Neuron (in vitro differentiated cells): ENCODE measurements at regions not wholly inside any gene's neighbourhood (a gene's known extent, or its start where the extent isn't known, plus 50 kb on each side); places are given as distances from the start of the nearest gene placed in this dataset.

Experiments
- H2AFZ ChIP-seq: one replicate; pipeline ENCODE4 v1.6.1; 2013; ENCODE audit warnings: low read depth, mild to moderate bottlenecking, inconsistent platforms, low read length, moderate library complexity
- H3K27me3 ChIP-seq: one replicate; pipeline ENCODE4 v1.6.1; 2013; ENCODE audit warnings: low read length; ENCODE audit not compliant: insufficient read depth
- H3K36me3 ChIP-seq: one replicate; pipeline ENCODE4 v1.6.1; 2013; ENCODE audit warnings: low read length; ENCODE audit not compliant: insufficient read depth
- H3K4me1 ChIP-seq: one replicate; pipeline ENCODE4 v1.6.1; 2013; ENCODE audit warnings: low read length; ENCODE audit not compliant: insufficient read depth
- H3K4me3 ChIP-seq: 2 replicates; pipeline ENCODE4 v1.5.1; 2013; ENCODE audit warnings: mild to moderate bottlenecking, low read length, moderate library complexity
- H3K9me3 ChIP-seq: one replicate; pipeline ENCODE4 v1.6.1; 2013; ENCODE audit warnings: low read length

DNA sequence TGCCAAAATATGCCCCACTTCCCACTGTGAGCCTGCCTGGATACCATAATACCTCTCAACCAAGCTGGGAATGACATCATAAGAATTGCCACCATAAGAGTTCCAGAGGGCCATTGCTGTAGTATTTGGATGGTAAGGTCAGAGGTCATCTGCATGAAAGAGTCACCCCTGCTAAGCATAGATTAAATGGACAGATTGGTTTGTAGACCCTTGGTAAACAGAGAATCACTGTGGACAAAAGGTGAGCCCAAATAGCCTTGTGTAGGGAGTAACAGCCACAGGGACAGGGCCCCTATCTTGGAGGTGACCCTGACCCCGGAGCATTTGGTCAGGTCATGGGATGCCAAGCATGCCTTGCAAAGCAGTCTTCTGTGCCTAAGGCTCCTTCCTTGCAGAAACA is 129.7 kb downstream of the GPAM start:
- no peak overlapping the region for H2AFZ ChIP-seq
- H3K4me1 ChIP-seq = no peaks in the 10 kb centered on the region
- H3K36me3 ChIP-seq = no peaks in the 10 kb centered on the region

DNA sequence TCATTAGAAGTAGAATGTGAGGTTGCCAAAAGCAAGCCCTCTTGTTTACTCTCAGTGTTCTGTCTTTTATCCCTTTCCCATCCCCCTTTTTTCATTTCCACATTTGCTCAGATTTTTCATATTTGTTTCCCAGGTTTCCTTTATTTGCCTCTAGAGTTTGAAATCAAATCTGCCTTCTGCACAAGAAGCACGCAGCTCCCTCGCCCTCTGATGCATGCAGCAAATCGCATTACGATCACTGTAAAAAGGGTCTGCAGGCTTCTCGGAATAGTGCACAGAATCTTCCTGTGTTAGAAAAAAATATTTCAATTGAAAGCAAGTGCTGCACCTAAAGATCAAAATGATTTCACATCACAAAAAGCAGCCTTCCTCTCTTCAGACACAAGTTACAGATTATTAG is 129.0 kb downstream of the GPAM start:
- no peaks in the 10 kb centered on the region for H3K4me1 ChIP-seq
- no peak overlapping the region for H3K4me3 ChIP-seq
- H2AFZ ChIP-seq = no peak overlapping the region
- no peaks in the 10 kb centered on the region for H3K36me3 ChIP-seq
- no peaks in the 10 kb centered on the region for H3K9me3 ChIP-seq
- no peaks in the 10 kb centered on the region for H3K27me3 ChIP-seq

More for the DNA sequence above, 129.7 kb downstream of the GPAM start:
- Histone ChIP-seq H3K9me3 (no peaks in the 10 kb centered on the region), H3K27me3 (no peaks in the 10 kb centered on the region), H3K4me3 (no peak overlapping the region)

DNA sequence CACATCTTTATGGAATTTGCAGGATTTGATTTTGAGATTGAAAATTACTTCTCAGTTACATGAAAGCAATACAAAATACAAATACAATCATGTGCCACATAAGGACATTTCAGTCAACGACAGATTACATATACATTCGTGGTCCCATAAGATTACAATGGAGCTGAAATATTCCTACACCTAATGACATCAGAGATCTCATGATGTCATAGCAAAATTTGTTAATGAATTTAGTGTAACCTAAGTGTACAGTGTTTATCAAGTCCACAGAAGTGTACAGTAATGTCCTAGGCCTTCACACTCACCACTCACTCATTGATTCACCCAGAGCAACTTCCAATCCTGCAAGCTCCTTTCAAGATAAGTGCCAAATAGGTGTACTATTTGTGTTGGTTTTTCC is 126.5 kb downstream of the GPAM start:
- Histone ChIP-seq H2AFZ (no peak overlapping the region), H3K4me1 (no peaks in the 10 kb centered on the region), H3K4me3 (no peak overlapping the region), H3K36me3 (no peaks in the 10 kb centered on the region), H3K27me3 (peaks cover 2% of the 10 kb centered on the region), H3K9me3 (no peaks in the 10 kb centered on the region)

DNA sequence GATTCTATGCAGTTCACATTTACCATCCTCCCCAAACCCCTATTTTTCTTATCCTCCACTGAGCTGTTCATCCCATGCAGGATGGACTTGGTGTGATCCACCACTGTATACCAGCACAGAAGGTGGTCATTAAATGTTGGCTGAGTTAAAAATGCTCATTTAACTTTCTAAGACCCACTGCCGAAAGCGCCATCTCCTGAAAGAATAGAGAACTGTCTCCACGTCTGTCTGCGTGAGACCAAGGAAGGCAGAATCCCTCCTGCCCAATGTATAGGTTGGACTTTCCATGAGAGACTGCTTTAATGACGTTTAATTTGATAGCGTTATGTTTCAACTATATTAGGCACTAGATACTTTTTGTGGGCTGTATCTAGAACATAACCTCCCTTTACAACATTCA is 124.3 kb downstream of the GPAM start:
- Histone ChIP-seq H3K36me3 (no peaks in the 10 kb centered on the region), H3K27me3 (peaks cover 2% of the 10 kb centered on the region), H3K4me3 (no peak overlapping the region), H2AFZ (no peak overlapping the region), H3K9me3 (no peaks in the 10 kb centered on the region), H3K4me1 (no peaks in the 10 kb centered on the region)

DNA sequence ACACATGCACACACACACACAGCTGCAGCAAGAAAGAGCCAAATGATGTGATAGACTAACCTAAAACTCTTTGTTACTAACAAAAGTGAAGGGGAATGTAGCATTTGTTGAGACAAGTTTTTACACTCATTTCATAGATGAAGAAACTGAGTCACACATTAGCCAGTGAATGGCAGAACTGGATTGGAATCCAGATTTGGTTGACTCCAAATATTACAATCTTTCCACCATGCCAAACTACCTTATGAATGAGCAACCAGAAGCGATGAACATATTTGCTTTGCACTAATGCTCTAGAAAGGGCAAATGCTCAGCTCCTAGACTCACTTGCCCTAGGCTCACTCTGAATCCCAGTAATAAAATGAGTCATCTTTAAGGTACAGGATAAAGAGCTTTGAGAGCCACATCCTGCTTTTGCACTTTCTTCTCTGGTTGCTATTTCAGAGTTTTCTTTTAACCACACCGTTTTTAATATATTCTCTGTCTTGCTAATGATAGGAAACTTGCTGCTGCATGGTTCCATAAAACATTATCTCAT is 111.9 kb downstream of the GPAM start:
- H3K4me1 ChIP-seq = no peaks in the 10 kb centered on the region

DNA sequence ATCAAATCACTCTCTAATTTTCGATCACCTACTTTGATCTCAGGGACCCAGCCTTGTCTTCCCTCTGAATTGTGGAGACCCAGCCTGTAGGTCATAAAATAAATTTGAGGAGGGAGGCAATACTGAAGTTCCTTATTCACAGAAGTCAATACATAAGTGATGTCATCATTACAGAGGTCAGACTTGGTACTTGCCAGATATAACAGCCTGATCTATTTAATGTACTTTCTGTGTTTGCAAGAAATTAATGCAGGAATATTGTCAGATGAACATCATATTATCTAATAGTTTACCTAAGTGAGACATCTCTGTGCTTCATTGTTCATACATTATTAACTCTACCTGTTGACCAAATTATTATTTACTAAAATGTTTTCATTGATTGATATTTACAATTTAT is 105.6 kb downstream of the GPAM start:
- no peaks in the 10 kb centered on the region for H3K27me3 ChIP-seq
- no peak overlapping the region for H3K4me3 ChIP-seq
- H3K36me3 ChIP-seq = no peaks in the 10 kb centered on the region
- no peaks in the 10 kb centered on the region for H3K9me3 ChIP-seq
- H2AFZ ChIP-seq = no peak overlapping the region
- no peaks in the 10 kb centered on the region for H3K4me1 ChIP-seq

More for the DNA sequence above, 111.9 kb downstream of the GPAM start:
- Histone ChIP-seq H2AFZ (no peak overlapping the region), H3K36me3 (no peaks in the 10 kb centered on the region), H3K9me3 (no peaks in the 10 kb centered on the region), H3K4me3 (no peak overlapping the region), H3K27me3 (no peaks in the 10 kb centered on the region)

DNA sequence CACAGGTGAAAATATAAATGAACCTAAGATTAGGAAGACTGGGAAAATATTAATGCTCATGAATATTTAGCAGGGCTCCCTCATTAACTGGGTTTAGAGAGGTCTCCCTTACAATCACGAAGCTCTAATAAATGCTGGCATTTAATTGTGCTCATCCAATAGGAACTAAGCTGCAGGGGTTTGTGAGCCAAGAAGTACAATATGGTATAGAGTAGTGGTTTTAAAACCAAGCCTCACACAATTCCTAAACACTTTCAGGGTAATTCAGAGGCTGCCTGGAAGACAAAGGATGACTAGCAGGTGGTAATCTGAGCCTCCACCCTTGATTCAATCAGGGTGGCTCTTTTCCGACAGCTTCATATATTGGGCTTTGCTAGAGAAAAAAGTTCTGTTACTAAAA is 103.3 kb downstream of the GPAM start:
- H2AFZ ChIP-seq = no peak overlapping the region
- H3K9me3 ChIP-seq = no peaks in the 10 kb centered on the region
- no peaks in the 10 kb centered on the region for H3K27me3 ChIP-seq
- no peak overlapping the region for H3K4me3 ChIP-seq
- no peaks in the 10 kb centered on the region for H3K36me3 ChIP-seq
- H3K4me1 ChIP-seq = no peaks in the 10 kb centered on the region

DNA sequence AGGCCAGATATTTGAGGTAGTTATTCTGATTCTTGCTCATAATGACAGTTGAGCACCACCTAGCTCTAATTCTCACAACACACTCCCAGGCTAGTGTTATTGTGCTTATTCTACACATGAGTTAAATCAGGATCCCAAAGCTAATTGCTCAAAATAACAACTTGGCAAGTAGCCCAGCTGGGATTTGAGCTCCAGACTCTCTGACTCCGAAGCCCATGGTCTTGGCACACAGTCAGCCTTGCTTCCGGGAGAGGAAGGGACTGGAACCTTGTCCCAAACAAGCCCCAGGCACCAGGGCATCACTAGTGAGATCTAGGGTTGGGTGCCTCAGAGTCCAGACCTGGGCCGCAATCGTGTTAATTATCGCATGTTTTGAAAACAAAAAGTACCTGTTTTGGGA is 101.4 kb downstream of the GPAM start:
- no peaks in the 10 kb centered on the region for H3K9me3 ChIP-seq
- no peaks in the 10 kb centered on the region for H3K27me3 ChIP-seq
- no peak overlapping the region for H3K4me3 ChIP-seq
- H3K36me3 ChIP-seq = no peaks in the 10 kb centered on the region
- H3K4me1 ChIP-seq = no peaks in the 10 kb centered on the region
- H2AFZ ChIP-seq = no peak overlapping the region

DNA sequence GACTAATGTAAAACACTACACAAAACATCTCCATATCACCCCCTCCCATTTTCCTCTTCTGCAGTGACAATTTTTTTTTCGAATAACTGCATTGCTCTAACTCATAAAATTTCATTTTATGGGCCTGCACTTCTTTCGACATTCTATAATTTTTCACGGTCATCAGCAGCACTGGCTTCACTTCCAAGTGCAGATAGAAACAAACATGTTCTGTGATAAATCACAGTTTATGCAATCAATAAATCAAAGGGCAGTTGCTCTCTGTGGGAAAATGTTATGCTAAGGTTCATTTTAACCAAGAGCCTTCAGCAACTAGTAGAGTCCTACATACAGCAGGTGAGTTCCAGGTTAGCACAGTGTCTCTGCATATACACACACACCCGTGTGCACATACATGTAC is 100.1 kb downstream of the GPAM start:
- no peaks in the 10 kb centered on the region for H3K27me3 ChIP-seq
- no peaks in the 10 kb centered on the region for H3K36me3 ChIP-seq
- H2AFZ ChIP-seq = no peak overlapping the region
- H3K9me3 ChIP-seq = no peaks in the 10 kb centered on the region
- no peaks in the 10 kb centered on the region for H3K4me1 ChIP-seq
- H3K4me3 ChIP-seq = no peak overlapping the region

DNA sequence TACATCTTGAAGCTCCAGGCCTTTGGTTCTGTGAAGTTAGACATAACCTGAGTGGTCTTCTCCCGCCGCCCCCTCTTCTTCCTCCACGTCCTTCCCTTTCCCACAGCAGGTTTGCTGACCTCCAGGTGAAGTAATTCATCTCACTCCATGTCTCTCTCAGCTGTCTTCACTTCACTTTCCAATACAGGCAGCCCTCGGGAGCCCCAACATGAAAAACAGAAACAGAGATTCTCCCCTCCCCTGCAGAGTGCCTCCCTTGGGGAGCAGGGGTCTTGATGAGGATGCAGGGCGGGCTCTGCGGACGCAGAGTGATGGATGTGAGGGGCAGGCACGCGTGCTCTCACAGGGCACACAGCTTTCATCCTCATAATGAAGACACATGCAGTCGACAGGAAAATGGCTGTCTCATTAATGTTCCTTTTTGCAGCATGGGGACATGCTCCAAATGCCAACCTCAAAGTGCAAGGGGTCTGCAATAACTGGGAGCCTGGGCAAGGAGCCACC is 95.6 kb downstream of the GPAM start:
- Histone ChIP-seq H2AFZ (no peak overlapping the region), H3K9me3 (no peaks in the 10 kb centered on the region), H3K4me1 (peaks cover 5% of the 10 kb centered on the region), H3K27me3 (no peaks in the 10 kb centered on the region), H3K36me3 (no peaks in the 10 kb centered on the region), H3K4me3 (no peak overlapping the region)

DNA sequence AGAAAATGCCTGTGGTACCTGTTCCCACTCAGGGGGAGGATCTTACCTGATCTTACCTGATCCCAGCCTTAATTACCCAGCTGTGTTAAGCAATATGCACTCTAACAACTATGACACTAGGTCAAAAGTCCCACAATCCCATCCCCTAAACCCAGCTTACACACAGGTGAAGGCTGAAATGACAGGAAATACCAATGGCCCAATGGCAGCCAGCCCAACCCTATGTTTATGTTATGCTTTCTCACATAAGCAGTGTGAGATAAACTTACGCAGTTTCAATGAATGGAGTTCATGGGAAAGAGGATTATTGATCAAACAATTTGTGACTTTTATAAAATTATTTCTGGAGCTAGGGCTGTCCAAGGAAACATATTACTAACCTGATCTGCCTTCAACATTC is 91.9 kb downstream of the GPAM start:
- H3K27me3 ChIP-seq = no peaks in the 10 kb centered on the region
- H3K36me3 ChIP-seq = no peaks in the 10 kb centered on the region
- H3K4me1 ChIP-seq = peaks cover 22% of the 10 kb centered on the region
- H3K4me3 ChIP-seq = no peak overlapping the region
- H3K9me3 ChIP-seq = no peaks in the 10 kb centered on the region
- no peak overlapping the region for H2AFZ ChIP-seq

DNA sequence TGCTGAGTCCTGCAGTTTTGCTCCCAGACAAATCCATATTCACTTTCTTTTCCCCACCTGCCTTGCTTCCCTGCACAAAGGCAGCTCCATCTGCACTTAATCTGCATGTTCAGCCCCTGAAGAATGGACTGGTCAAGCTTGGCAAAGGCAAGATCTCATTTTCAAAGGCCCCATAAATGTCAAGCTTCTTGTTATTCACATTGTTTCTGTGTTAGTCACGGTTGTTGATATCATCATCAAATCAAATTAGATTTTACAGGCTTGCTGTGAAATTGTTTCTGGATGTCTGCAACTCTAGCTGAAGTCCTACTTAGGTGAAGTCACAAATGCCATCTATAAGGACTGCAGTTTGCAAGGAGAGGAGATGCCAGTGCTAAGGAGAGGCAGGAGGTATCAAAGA is 91.0 kb downstream of the GPAM start:
- Histone ChIP-seq H2AFZ (no peak overlapping the region), H3K4me3 (no peak overlapping the region), H3K36me3 (no peaks in the 10 kb centered on the region), H3K27me3 (no peaks in the 10 kb centered on the region), H3K9me3 (no peaks in the 10 kb centered on the region), H3K4me1 (peaks cover 22% of the 10 kb centered on the region)

DNA sequence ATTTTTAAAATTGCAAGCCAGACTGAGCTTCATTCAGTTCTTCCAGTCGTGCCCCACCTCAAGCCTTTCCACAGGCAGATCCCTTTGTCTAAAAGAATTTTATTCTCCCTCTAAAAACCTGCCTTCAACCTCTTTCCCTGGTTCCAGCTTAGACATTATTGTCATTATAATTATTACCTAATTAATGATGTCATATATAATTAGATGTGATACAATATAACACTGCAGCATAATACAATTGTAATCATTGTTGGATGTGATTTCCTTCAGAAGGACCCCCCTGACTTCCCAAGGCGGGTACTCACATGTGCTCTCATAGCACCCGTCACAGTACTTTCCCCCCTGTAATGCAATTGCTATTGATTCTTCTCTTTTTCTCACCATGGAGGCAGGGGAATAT is 88.6 kb downstream of the GPAM start:
- no peak overlapping the region for H3K4me3 ChIP-seq
- peaks cover 22% of the 10 kb centered on the region for H3K4me1 ChIP-seq
- no peaks in the 10 kb centered on the region for H3K27me3 ChIP-seq
- no peak overlapping the region for H2AFZ ChIP-seq
- no peaks in the 10 kb centered on the region for H3K9me3 ChIP-seq
- no peaks in the 10 kb centered on the region for H3K36me3 ChIP-seq

DNA sequence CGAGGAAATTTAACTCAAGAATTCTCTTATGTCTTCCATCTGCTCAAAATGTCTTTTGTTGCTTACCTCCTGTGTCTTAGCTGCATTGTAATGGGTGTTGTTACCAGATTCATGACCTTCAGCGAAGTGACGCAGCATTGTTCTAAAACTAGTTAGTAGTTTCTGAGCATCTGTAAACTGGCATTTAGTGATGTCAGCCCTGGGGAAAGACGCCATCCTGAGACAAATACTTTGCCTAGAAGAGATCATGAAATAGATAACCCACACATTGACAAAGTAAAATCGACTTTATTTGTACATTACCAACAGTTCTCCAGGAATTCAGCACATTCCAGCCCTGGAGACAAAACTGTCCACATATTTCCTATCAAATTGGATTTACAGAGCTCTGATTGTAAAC is 87.8 kb downstream of the GPAM start:
- Histone ChIP-seq H3K9me3 (no peaks in the 10 kb centered on the region), H3K36me3 (no peaks in the 10 kb centered on the region), H2AFZ (no peak overlapping the region), H3K27me3 (no peaks in the 10 kb centered on the region), H3K4me1 (peaks cover 22% of the 10 kb centered on the region), H3K4me3 (no peak overlapping the region)
